GM19351 (cell line): ENCODE measurements at regions not wholly inside any gene's neighbourhood (a gene's known extent, or its start where the extent isn't known, plus 50 kb on each side); places are given as distances from the start of the nearest gene placed in this dataset.

Source experiments
- ATAC-seq: cut with Tn5 transposase; IDR thresholded peaks from one replicate; pipeline ENCODE4 v1.9.1; 2021; ENCODE audit warnings: mild to moderate bottlenecking, moderate library complexity; ENCODE audit not compliant: unreplicated experiment

GRCh38 chr5:117473165-117473564 lies 898.5 kb upstream of the SEMA6A start:
- ATAC-seq, result no peak

GRCh38 chr5:117463881-117464570 lies 889.4 kb upstream of the SEMA6A start:
- ATAC-seq, result no peak

- ATAC-seq, result no peak
Measured at GRCh38 chr5:117461966-117462365, 887.3 kb upstream of the SEMA6A start.

GRCh38 chr5:117461403-117461802 lies 886.8 kb upstream of the SEMA6A start:
- peak; percentile 89 for ATAC-seq

GRCh38 chr5:117457656-117458055 lies 883.0 kb upstream of the SEMA6A start:
- ATAC-seq, result no peak

GRCh38 chr5:117456866-117457470 lies 882.3 kb upstream of the SEMA6A start:
- ATAC-seq, result no peak

- peak; percentile 32 for ATAC-seq
Measured at GRCh38 chr5:117455236-117456233, 880.9 kb upstream of the SEMA6A start.

GRCh38 chr5:117454716-117455212 lies 880.1 kb upstream of the SEMA6A start:
- peak; percentile 89 for ATAC-seq

GRCh38 chr5:117436846-117437245 lies 862.2 kb upstream of the SEMA6A start:
- ATAC-seq, result no peak

- no peak for ATAC-seq
Measured at GRCh38 chr5:117435203-117435602, 860.6 kb upstream of the SEMA6A start.

GRCh38 chr5:117434254-117434653 lies 859.6 kb upstream of the SEMA6A start:
- no peak for ATAC-seq

- ATAC-seq, result no peak
Measured at GRCh38 chr5:117433818-117434217, 859.2 kb upstream of the SEMA6A start.

- ATAC-seq, result no peak
Measured at GRCh38 chr5:117431091-117431490, 856.5 kb upstream of the SEMA6A start.

- no peak for ATAC-seq
Measured at GRCh38 chr5:117425163-117425562, 850.5 kb upstream of the SEMA6A start.

- no peak for ATAC-seq
Measured at GRCh38 chr5:117424559-117424958, 849.9 kb upstream of the SEMA6A start.

- no peak for ATAC-seq
Measured at GRCh38 chr5:117417501-117417900, 842.9 kb upstream of the SEMA6A start.

- no peak for ATAC-seq
Measured at GRCh38 chr5:117414926-117415325, 840.3 kb upstream of the SEMA6A start.

- ATAC-seq, result no peak
Measured at GRCh38 chr5:117411701-117412100, 837.1 kb upstream of the SEMA6A start.

- no peak for ATAC-seq
Measured at GRCh38 chr5:117405197-117405596, 830.6 kb upstream of the SEMA6A start.

GRCh38 chr5:117394506-117395157 lies 820.0 kb upstream of the SEMA6A start:
- no peak for ATAC-seq

- ATAC-seq, result no peak
Measured at GRCh38 chr5:117393125-117393524, 818.5 kb upstream of the SEMA6A start.
